HL-60 (cell line): ENCODE measurements at regions not wholly inside any gene's neighbourhood (a gene's known extent, or its start where the extent isn't known, plus 50 kb on each side); places are given as distances from the start of the nearest gene placed in this dataset.

Experiments used
- GABPA ChIP-seq: IDR thresholded peaks from 2 replicates; pipeline ENCODE4 v1.6.1; 2012; ENCODE audit warnings: low read depth
- POLR2AphosphoS5 ChIP-seq: IDR thresholded peaks from 2 replicates; pipeline ENCODE4 v1.6.1; 2012; ENCODE audit warnings: low read depth
- REST ChIP-seq: IDR thresholded peaks from 2 replicates; pipeline ENCODE4 v1.6.1; 2012; ENCODE audit warnings: low read depth; ENCODE audit not compliant: insufficient replicate concordance
- SPI1 ChIP-seq: IDR thresholded peaks from 2 replicates; pipeline ENCODE4 v1.6.1; 2012; ENCODE audit warnings: low read depth, mild to moderate bottlenecking, borderline replicate concordance
- TF ChIP-seq, protein P1 (sequence below): IDR thresholded peaks from one replicate; pipeline ENCODE4 v1.5.1; 2011; ENCODE audit warnings: low read length, control low read depth, inconsistent platforms; ENCODE audit not compliant: insufficient read depth

DNA sequence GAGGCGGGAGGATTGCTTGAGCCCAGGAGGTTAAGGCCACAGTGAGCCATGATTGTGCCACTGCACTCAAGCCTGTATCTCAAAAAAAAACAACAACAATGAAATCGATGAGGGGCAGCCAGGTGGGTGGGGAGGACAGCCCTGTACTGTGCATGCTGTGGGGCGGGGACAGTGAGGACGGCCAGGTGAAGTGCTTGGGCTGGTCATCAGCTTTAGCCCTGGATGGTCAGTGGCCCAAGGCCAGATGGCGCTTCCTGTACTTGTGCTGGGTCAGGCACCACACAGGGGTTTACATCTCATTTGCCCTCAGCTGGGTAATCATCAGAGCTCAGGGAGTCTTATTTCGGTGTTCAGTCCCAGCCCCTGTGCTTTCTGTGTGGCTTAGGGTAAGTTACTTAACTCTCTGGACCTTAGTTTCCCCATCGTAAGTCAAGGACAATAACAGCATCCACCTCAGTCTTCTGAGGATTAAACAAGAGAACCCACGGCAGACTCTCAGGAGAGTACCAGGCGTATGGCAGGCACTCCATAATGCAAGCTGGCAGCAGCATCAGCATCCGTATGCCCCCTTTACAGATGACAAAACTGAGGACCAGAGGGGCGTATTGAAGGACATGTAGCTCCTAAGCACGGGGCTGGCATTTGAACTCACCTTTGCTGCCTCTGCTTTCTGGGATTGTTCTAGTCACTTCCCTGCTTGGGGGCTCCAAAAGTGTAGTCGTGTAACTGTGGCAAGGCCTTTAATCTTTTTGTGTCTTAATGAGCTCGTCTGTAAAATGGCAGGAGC, 71.9 kb downstream of the SLC25A47 start:
- TF ChIP-seq, protein P1, sequence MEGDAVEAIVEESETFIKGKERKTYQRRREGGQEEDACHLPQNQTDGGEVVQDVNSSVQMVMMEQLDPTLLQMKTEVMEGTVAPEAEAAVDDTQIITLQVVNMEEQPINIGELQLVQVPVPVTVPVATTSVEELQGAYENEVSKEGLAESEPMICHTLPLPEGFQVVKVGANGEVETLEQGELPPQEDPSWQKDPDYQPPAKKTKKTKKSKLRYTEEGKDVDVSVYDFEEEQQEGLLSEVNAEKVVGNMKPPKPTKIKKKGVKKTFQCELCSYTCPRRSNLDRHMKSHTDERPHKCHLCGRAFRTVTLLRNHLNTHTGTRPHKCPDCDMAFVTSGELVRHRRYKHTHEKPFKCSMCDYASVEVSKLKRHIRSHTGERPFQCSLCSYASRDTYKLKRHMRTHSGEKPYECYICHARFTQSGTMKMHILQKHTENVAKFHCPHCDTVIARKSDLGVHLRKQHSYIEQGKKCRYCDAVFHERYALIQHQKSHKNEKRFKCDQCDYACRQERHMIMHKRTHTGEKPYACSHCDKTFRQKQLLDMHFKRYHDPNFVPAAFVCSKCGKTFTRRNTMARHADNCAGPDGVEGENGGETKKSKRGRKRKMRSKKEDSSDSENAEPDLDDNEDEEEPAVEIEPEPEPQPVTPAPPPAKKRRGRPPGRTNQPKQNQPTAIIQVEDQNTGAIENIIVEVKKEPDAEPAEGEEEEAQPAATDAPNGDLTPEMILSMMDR, result no peak
- no peak for TF ChIP-seq POLR2AphosphoS5
- TF ChIP-seq GABPA, result no peak
- no peak for TF ChIP-seq SPI1
- no peak for TF ChIP-seq REST
